Transverse colon (tissue), 4 donors: ENCODE measurements at regions not wholly inside any gene's neighbourhood (a gene's known extent, or its start where the extent isn't known, plus 50 kb on each side); places are given as distances from the start of the nearest gene placed in this dataset.
"Not testable (repeated sequence)": the region's sequence is repeated elsewhere in the genome, so short reads cannot be mapped to it uniquely, and the experiment has no call there.

Experiments used
- DNase-seq: peaks from one replicate; pipeline ENCODE4 v3.0.0-alpha.2; 2019
- H3K27ac ChIP-seq, 4 donors: fragments of 200-600 bp; sonication (generic); 2 replicates each; pipeline ENCODE4 v1.5.1; 2016 to 2018; ENCODE audit warnings: inconsistent platforms in 4 of 4
- H3K27me3 ChIP-seq: fragments of 200-600 bp; sonication (generic); 2 replicates; pipeline ENCODE4 v1.5.1; 2017; ENCODE audit warnings: inconsistent platforms
- H3K36me3 ChIP-seq, 4 donors: fragments of 200-600 bp; sonication (generic); 2 replicates each; pipeline ENCODE4 v1.5.1; 2017 to 2019; ENCODE audit warnings: inconsistent platforms in 4 of 4
- H3K4me1 ChIP-seq, 4 donors: fragments of 200-600 bp; sonication (generic); 2 replicates each; pipeline ENCODE4 v1.5.1; 2017 to 2020; ENCODE audit warnings: inconsistent platforms in 4 of 4
- H3K4me3 ChIP-seq, 4 donors: fragments of 200-600 bp; sonication (generic); 1 replicate in 1 of 4; 2 replicates in 3 of 4; pipeline versions ENCODE4 v1.5.1 to v1.6.1; 2017 to 2019; ENCODE audit warnings: inconsistent platforms in 4 of 4
- H3K9me3 ChIP-seq, 2 donors: fragments of 200-600 bp; sonication (generic); 2 replicates each; pipeline ENCODE4 v1.5.1; 2017 to 2019; ENCODE audit warnings: inconsistent platforms in 2 of 2
- EP300 ChIP-seq: sonication (generic); formaldehyde crosslinking; IDR thresholded peaks from one replicate; pipeline ENCODE4 v1.6.1; 2017; ENCODE audit warnings: antibody characterized with exemption, low read depth
- POLR2A ChIP-seq: fragments of 450-650 bp; IDR thresholded peaks from one replicate; pipeline ENCODE4 v1.6.1; 2016; ENCODE audit warnings: antibody characterized with exemption, mild to moderate bottlenecking, moderate library complexity
- POLR2AphosphoS5 ChIP-seq, 3 donors: sonication (generic); formaldehyde crosslinking; IDR thresholded peaks; one replicate each; pipeline ENCODE4 v1.6.1; 2016; ENCODE audit warnings: antibody characterized with exemption in 3 of 3
- WGBS, 2 donors: methylation state at CpG; one replicate each; pipeline ENCODE4 v1.1.5; 2018; ENCODE audit warnings: low coverage in 1 of 2; 5-methylcytosine and 5-hydroxymethylcytosine counted together
- in situ Hi-C, 4 donors: fragments of 200-750 bp; cut with MboI; loops; one replicate each; pipeline versions ENCODE4 v1.15.0 to v1.15.1; 2017; ENCODE audit warnings: low sequenced_read_pairs in 3 of 4, low pct_ligation_motif_present in 1 of 4, low pct_unique_long_range_greater_than_20kb in 1 of 4
- intact Hi-C: fragments of 100-400 bp; cut with DNase I; formaldehyde crosslinking; loops from one replicate; pipeline ENCODE4 v1.15.1; 2023; ENCODE audit warnings: low total_unique reads
- TF ChIP-seq, protein P1 (sequence below), 5 experiments: fragments of 200-600 bp in 3 of 5; fragments of 450-650 bp in 2 of 5; sonication (generic) in 3 of 5; IDR thresholded peaks; 1 replicate in 2 of 5; 2 replicates in 3 of 5; pipeline ENCODE4 v1.5.1; 2016 to 2017; ENCODE audit warnings: antibody characterized with exemption in 5 of 5, inconsistent platforms in 3 of 5, mild to moderate bottlenecking in 2 of 5, moderate library complexity in 1 of 5

DNA sequence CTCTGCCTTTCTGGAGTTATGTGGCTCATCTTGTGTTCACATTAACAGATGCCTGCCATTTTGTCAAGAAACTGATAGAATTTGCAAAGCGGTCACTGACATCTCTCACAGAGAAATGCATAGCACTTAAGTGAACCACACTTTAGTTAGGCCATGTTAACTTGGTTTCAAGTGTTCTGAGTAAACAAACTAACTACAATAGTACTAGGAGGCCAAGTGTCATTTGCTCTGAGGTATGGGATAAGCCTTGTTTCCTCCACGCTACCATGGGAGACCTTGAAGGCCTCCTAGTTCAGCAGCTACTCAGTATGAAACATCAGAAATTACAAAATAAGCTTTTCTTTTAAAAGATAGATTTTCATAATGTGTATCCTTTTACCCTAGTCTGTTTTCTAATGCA, 143.5 kb upstream of the MARCKS start:
- intact Hi-C loops = no loop called here
- no peaks in the 10 kb centered on the region for H3K9me3 ChIP-seq
- TF ChIP-seq POLR2A (no peak), EP300 (no peak), POLR2AphosphoS5 (IDR thresholded peaks at IDR 0.05) (no peak)
- TF ChIP-seq, protein P1, sequence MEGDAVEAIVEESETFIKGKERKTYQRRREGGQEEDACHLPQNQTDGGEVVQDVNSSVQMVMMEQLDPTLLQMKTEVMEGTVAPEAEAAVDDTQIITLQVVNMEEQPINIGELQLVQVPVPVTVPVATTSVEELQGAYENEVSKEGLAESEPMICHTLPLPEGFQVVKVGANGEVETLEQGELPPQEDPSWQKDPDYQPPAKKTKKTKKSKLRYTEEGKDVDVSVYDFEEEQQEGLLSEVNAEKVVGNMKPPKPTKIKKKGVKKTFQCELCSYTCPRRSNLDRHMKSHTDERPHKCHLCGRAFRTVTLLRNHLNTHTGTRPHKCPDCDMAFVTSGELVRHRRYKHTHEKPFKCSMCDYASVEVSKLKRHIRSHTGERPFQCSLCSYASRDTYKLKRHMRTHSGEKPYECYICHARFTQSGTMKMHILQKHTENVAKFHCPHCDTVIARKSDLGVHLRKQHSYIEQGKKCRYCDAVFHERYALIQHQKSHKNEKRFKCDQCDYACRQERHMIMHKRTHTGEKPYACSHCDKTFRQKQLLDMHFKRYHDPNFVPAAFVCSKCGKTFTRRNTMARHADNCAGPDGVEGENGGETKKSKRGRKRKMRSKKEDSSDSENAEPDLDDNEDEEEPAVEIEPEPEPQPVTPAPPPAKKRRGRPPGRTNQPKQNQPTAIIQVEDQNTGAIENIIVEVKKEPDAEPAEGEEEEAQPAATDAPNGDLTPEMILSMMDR (IDR thresholded peaks at IDR 0.05) = no peak
- H3K27ac ChIP-seq = no peak overlapping the region
- no peak overlapping the region for H3K4me3 ChIP-seq
- DNase-seq = no peak
- WGBS, 2 donors = 44 to 78% methylated on average over 1 to 2 of the region's 2 CpGs
- no peaks in the 10 kb centered on the region for H3K27me3 ChIP-seq
- H3K36me3 ChIP-seq = no peaks in the 10 kb centered on the region
- peaks cover 0 to 41% (median 18%) of the 10 kb centered on the region in 4 donors for H3K4me1 ChIP-seq
- in situ Hi-C loops = no loop called here

GRCh38 chr6:113718588-113718987, 138.6 kb upstream of the MARCKS start:
- Histone ChIP-seq H3K9me3 (no peaks in the 10 kb centered on the region), H3K4me1 (peaks cover 0 to 19% (median 10%) of the 10 kb centered on the region in 4 donors), H3K4me3 (no peak overlapping the region), H3K27me3 (no peaks in the 10 kb centered on the region), H3K36me3 (no peaks in the 10 kb centered on the region), H3K27ac (peak overlapping the region; percentile 35 to 68 (median 52))
- DNase-seq = no peak
- TF ChIP-seq EP300 (no peak), POLR2AphosphoS5 (IDR thresholded peaks at IDR 0.05) (no peak), POLR2A (no peak)
- TF ChIP-seq, protein P1 (IDR thresholded peaks at IDR 0.05) = no peak
- intact Hi-C loops = no loop called here
- in situ Hi-C loops = no loop called here
- 74% methylated on average over 4 of the region's 4 CpGs for whole genome bisulfite sequencing, 2 donors

DNA sequence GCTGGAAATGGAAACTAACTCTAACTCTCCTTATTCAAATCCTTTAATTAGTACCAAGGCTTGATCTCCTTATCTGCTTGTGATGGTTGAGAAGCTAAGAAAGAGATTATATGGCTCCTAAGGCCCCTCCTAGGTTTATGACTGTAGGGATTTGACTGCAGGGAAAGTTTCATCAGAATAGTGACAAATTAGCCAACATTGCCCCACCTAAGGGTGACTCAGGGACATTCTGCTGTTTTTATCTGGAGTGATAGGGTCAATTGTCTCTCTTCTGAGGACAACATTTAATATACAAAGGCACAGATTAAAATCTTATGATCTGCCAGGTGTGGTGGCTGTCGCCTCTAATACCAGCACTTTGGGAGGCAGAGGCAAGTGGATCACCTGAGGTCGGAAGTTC, 138.1 kb upstream of the MARCKS start:
- Histone ChIP-seq H3K4me1 (peaks cover 0 to 18% (median 10%) of the 10 kb centered on the region in 4 donors), H3K9me3 (no peaks in the 10 kb centered on the region), H3K36me3 (no peaks in the 10 kb centered on the region), H3K4me3 (no peak overlapping the region), H3K27me3 (no peaks in the 10 kb centered on the region), H3K27ac (peak overlapping the region; percentile 40 to 68 (median 52))
- intact Hi-C loops = no loop called here
- 45% methylated on average over 2 of the region's 2 CpGs; no CpG with 5 or more reads in 1 of the 2 donors for WGBS, 2 donors
- in situ Hi-C loops = no loop called here
- DNase-seq = peak; percentile 47
- peak in 1 of 3 donors; percentile 61 for TF ChIP-seq POLR2AphosphoS5 (IDR thresholded peaks at IDR 0.05)
- TF ChIP-seq EP300 = no peak

- Histone ChIP-seq H3K9me3 (no peaks in the 10 kb centered on the region), H3K4me1 (peaks cover 0 to 17% (median 10%) of the 10 kb centered on the region in 4 donors), H3K4me3 (no peak overlapping the region), H3K36me3 (no peaks in the 10 kb centered on the region), H3K27ac (peak overlapping the region in 3 of 4 donors; percentile 40 to 68 (median 53)), H3K27me3 (no peaks in the 10 kb centered on the region)
- intact Hi-C loops = no loop called here
- TF ChIP-seq, protein P1 (IDR thresholded peaks at IDR 0.05) = no peak
- TF ChIP-seq EP300 (no peak), POLR2A (no peak), POLR2AphosphoS5 (IDR thresholded peaks at IDR 0.05) (no peak)
- DNase-seq = no peak
- in situ Hi-C loops = no loop called here
- 85 to 89% methylated on average over 4 of the region's 4 CpGs for WGBS, 2 donors
Observed at GRCh38 chr6:113719545-113719944, 137.6 kb upstream of the MARCKS start.

- H3K27ac ChIP-seq = peak overlapping the region in 3 of 4 donors; percentile 1 to 27 (median 14)
- in situ Hi-C loops = no loop called here
Observed at GRCh38 chr6:113723182-113723581, 134.0 kb upstream of the MARCKS start.

DNA sequence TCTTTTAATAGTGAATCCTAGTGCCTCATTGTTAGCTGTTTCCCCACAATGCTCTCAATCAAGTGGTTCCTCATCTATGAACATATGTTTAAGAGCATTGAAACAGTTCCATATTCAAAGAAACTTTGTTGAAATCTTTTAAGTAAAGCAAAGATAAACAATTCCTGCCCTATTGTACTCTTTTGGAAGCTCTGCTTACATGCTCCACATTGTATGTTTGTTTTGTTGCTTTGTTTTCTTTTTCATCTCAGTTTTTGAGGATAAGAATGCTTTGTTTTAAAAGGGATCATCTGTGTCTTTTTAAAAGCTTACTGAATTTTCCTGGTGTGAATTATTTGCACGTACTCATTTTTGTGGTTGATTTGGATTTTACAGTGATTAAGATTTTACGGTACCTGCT, 132.2 kb upstream of the MARCKS start:
- H3K4me3 ChIP-seq, in situ Hi-C loops, H3K9me3 ChIP-seq, DNase-seq, H3K27me3 ChIP-seq, H3K27ac ChIP-seq, H3K4me1 ChIP-seq, intact Hi-C loops, H3K36me3 ChIP-seq: not testable (repeated sequence)
- WGBS, 2 donors = 63% methylated on average over 2 of the region's 2 CpGs; no CpG with 5 or more reads in 1 of the 2 donors

More at GRCh38 chr6:113723182-113723581, 134.0 kb upstream of the MARCKS start:
- no peak for DNase-seq
- WGBS, 2 donors = 20 to 21% methylated on average over 3 to 4 of the region's 4 CpGs
- Histone ChIP-seq H3K9me3 (no peaks in the 10 kb centered on the region), H3K4me1 (peaks cover 0 to 17% (median 10%) of the 10 kb centered on the region in 4 donors), H3K4me3 (no peak overlapping the region), H3K27me3 (no peaks in the 10 kb centered on the region), H3K36me3 (no peaks in the 10 kb centered on the region)
- TF ChIP-seq, protein P1 (IDR thresholded peaks at IDR 0.05) = no peak
- TF ChIP-seq POLR2AphosphoS5 (IDR thresholded peaks at IDR 0.05) (no peak), POLR2A (no peak), EP300 (no peak)
- intact Hi-C loops = no loop called here
